Colonic mucosa (tissue), 4 donors: ENCODE measurements at regions not wholly inside any gene's neighbourhood (a gene's known extent, or its start where the extent isn't known, plus 50 kb on each side); places are given as distances from the start of the nearest gene placed in this dataset.
A peak's percentile ranks its signal among the peaks of the same experiment; 100 is the strongest.

Experiments
- DNase-seq: peaks from one replicate; pipeline ENCODE4 v3.0.0-alpha.2; 2020
- H3K27ac ChIP-seq: fragments of 200-600 bp; one replicate; pipeline ENCODE4 v1.8.0; 2021
- H3K27me3 ChIP-seq: fragments of 200-600 bp; one replicate; pipeline ENCODE4 v1.8.0; 2021
- H3K36me3 ChIP-seq: fragments of 200-600 bp; one replicate; pipeline ENCODE4 v1.8.0; 2021
- H3K4me1 ChIP-seq: fragments of 200-600 bp; one replicate; pipeline ENCODE4 v1.8.0; 2021; ENCODE audit warnings: mild to moderate bottlenecking
- H3K4me3 ChIP-seq: fragments of 200-600 bp; one replicate; pipeline ENCODE4 v1.8.0; 2021
- H3K9ac ChIP-seq, 2 donors: one replicate each; pipeline ENCODE4 v1.7.0; 2013; ENCODE audit warnings: control low read depth in 2 of 2, low read depth in 2 of 2, low read length in 2 of 2
- H3K9me3 ChIP-seq: fragments of 200-600 bp; one replicate; pipeline ENCODE4 v1.8.0; 2021
- CTCF ChIP-seq: fragments of 200-600 bp; IDR thresholded peaks from one replicate; pipeline ENCODE4 v1.8.0; 2022; ENCODE audit warnings: antibody characterized with exemption, mild to moderate bottlenecking
- intact Hi-C: fragments of 100-400 bp; cut with DNase I; formaldehyde crosslinking; loops from one replicate; pipeline ENCODE4 v1.14.1; 2022
- donor health status: healthy.
- donor health status: DM: no; HTN: no; CAD: no.
- donor health status: DM: no; HTN: no; CAD: no.

- Histone ChIP-seq H3K9ac (peak overlapping the region; percentile 8 to 67), H3K9me3 (no peaks in the 10 kb centered on the region), H3K27ac (peak overlapping the region; percentile 75), H3K36me3 (no peaks in the 10 kb centered on the region), H3K4me1 (peaks cover 23% of the 10 kb centered on the region), H3K27me3 (no peaks in the 10 kb centered on the region), H3K4me3 (no peak overlapping the region)
- intact Hi-C loops = no loop called here
- TF ChIP-seq CTCF = no peak
- DNase-seq = no peak
These were observed 152.0 kb downstream of the ETS2 start for GRCh38 chr21:38957575-38958322.

GRCh38 chr21:38956856-38957571, 151.3 kb downstream of the ETS2 start:
- Histone ChIP-seq H3K27me3 (no peaks in the 10 kb centered on the region), H3K36me3 (no peaks in the 10 kb centered on the region), H3K9ac (peak overlapping the region in 1 of 2 donors; percentile 67), H3K4me3 (no peak overlapping the region), H3K4me1 (peaks cover 23% of the 10 kb centered on the region), H3K27ac (peak overlapping the region; percentile 75), H3K9me3 (no peaks in the 10 kb centered on the region)
- DNase-seq = peak; percentile 68
- TF ChIP-seq CTCF = no peak
- intact Hi-C loops = no loop called here

GRCh38 chr21:38956521-38956855, 150.8 kb downstream of the ETS2 start:
- DNase-seq = no peak
- H3K4me1 ChIP-seq = peaks cover 23% of the 10 kb centered on the region
- no peak overlapping the region for H3K4me3 ChIP-seq
- H3K36me3 ChIP-seq = no peaks in the 10 kb centered on the region
- H3K9ac ChIP-seq = peak overlapping the region in 1 of 2 donors; percentile 67
- no peaks in the 10 kb centered on the region for H3K27me3 ChIP-seq
- peak overlapping the region; percentile 75 for H3K27ac ChIP-seq
- H3K9me3 ChIP-seq = no peaks in the 10 kb centered on the region
- intact Hi-C loops = no loop called here
- no peak for TF ChIP-seq CTCF

- intact Hi-C loops = no loop called here
- TF ChIP-seq CTCF = no peak
- no peaks in the 10 kb centered on the region for H3K36me3 ChIP-seq
- H3K27ac ChIP-seq = peak overlapping the region; percentile 75
- H3K9me3 ChIP-seq = no peaks in the 10 kb centered on the region
- peaks cover 23% of the 10 kb centered on the region for H3K4me1 ChIP-seq
- no peak overlapping the region for H3K4me3 ChIP-seq
- DNase-seq = no peak
- peak overlapping the region in 1 of 2 donors; percentile 52 for H3K9ac ChIP-seq
- H3K27me3 ChIP-seq = no peaks in the 10 kb centered on the region
These were observed 150.3 kb downstream of the ETS2 start for GRCh38 chr21:38956007-38956406.

- Histone ChIP-seq H3K4me3 (no peak overlapping the region), H3K4me1 (peaks cover 23% of the 10 kb centered on the region), H3K36me3 (no peaks in the 10 kb centered on the region), H3K9ac (peak overlapping the region in 1 of 2 donors; percentile 52), H3K27me3 (no peaks in the 10 kb centered on the region), H3K27ac (peak overlapping the region; percentile 75), H3K9me3 (no peaks in the 10 kb centered on the region)
- intact Hi-C loops = no loop called here
- TF ChIP-seq CTCF = no peak
- DNase-seq = peak; percentile 59
These were observed 149.8 kb downstream of the ETS2 start for GRCh38 chr21:38955495-38955894.
